HepG2 (cell line): ENCODE measurements at regions not wholly inside any gene's neighbourhood (a gene's known extent, or its start where the extent isn't known, plus 50 kb on each side); places are given as distances from the start of the nearest gene placed in this dataset.
A peak's percentile ranks its signal among the peaks of the same experiment; 100 is the strongest.

Experiments
- ATAC-seq: fragments of 200-7000 bp; cut with Tn5 transposase; 3 replicates; pipeline ENCODE4 v1.9.1; 2020; ENCODE audit warnings: mild to moderate bottlenecking, moderate library complexity
- BruUV-seq: library from RNA; stranded (reverse); fragments of 400-500 nt; replicated peaks from 2 replicates; lab custom pipeline; 2021; lab: Mats Ljungman, UMichigan
- CTCF ChIA-PET: fragments of 300-600 bp; formaldehyde crosslinking; extraction: SDS; loops from one replicate; lab custom pipeline; 2021; ENCODE audit warnings: low total read pairs, inconsistent platforms, low intra/inter-chr PET ratio; lab: Yijun Ruan, JAX
- POLR2A ChIA-PET: fragments of 350-600 bp; sonication (Branson Sonifier 250); formaldehyde crosslinking; loops from one replicate; lab custom pipeline; 2020; ENCODE audit warnings: antibody characterized with exemption, inconsistent platforms; lab: Yijun Ruan, JAX
- DNase-seq: peaks from one replicate; pipeline ENCODE4 v3.0.0-alpha.2; 2015; ENCODE audit warnings: low spot score
- FAIRE-seq: peaks from 3 replicates; lab custom pipeline; 2011; peaks lifted over from hg19 to GRCh38; lab: Jason Lieb, UNC
- H2AFZ ChIP-seq: one replicate; pipeline ENCODE4 v1.6.1; 2011; ENCODE audit warnings: low read length, inconsistent platforms
- H3K27ac ChIP-seq: fragments of 300-600 bp; 3 replicates; pipeline ENCODE4 v1.8.0; 2011; ENCODE audit warnings: mixed run types, mild to moderate bottlenecking, mixed read lengths, low read length, inconsistent platforms; ENCODE audit not compliant: insufficient read depth; ENCODE audit errors: extremely low read length
- H3K27me3 ChIP-seq, 2 experiments: fragments of 200-600 bp in 1 of 2; 2 replicates in 1 of 2; 3 replicates in 1 of 2; pipeline versions ENCODE4 v1.6.0 to v1.8.0; 2011; ENCODE audit warnings: low read length in 2 of 2, mild to moderate bottlenecking in 2 of 2, moderate library complexity in 2 of 2, inconsistent platforms in 1 of 2; ENCODE audit not compliant: insufficient read depth in 2 of 2, control insufficient read depth in 1 of 2
- H3K36me3 ChIP-seq, 2 experiments: fragments of 200-600 bp in 1 of 2; replicated peaks in 1 of 2; 2 replicates in 1 of 2; 3 replicates in 1 of 2; pipeline versions ENCODE4 v1.5.1 to v1.8.0; 2011; ENCODE audit warnings: low read length in 2 of 2, inconsistent platforms in 1 of 2; ENCODE audit not compliant: insufficient read depth in 2 of 2, control insufficient read depth in 1 of 2
- H3K4me1 ChIP-seq: 2 replicates; pipeline ENCODE4 v1.5.1; 2012; ENCODE audit warnings: low read length, inconsistent platforms; ENCODE audit not compliant: insufficient read depth
- H3K4me2 ChIP-seq: 2 replicates; pipeline ENCODE4 v1.6.0; 2011; ENCODE audit warnings: low read depth, low read length, inconsistent platforms
- H3K4me3 ChIP-seq, 3 experiments: fragments of 200-600 bp in 1 of 3; sonication (generic), shearing (Covaris generic) in 1 of 3; replicated peaks in 1 of 3; 2 replicates each; pipeline ENCODE4 v1.5.1; 2011 to 2016; ENCODE audit warnings: low read length in 3 of 3, inconsistent platforms in 2 of 3, low read depth in 2 of 3, mild to moderate bottlenecking in 2 of 3, control low read depth in 1 of 3, mixed read lengths in 1 of 3; ENCODE audit not compliant: insufficient read depth in 1 of 3
- H3K79me2 ChIP-seq: one replicate; pipeline ENCODE4 v1.6.1; 2011; ENCODE audit warnings: low read length, inconsistent platforms; ENCODE audit not compliant: insufficient read depth
- H3K9ac ChIP-seq: 2 replicates; pipeline ENCODE4 v1.6.0; 2011; ENCODE audit warnings: mild to moderate bottlenecking, low read depth, low read length, inconsistent platforms; ENCODE audit not compliant: insufficient read depth
- H3K9me3 ChIP-seq: 2 replicates; pipeline ENCODE4 v1.5.1; 2012; ENCODE audit warnings: mild to moderate bottlenecking, low read length
- H4K20me1 ChIP-seq: 2 replicates; pipeline ENCODE4 v1.6.0; 2011; ENCODE audit warnings: inconsistent platforms, mild to moderate bottlenecking, low read length, moderate library complexity; ENCODE audit not compliant: insufficient read depth
- CBFB ChIP-seq: sonication (generic); formaldehyde crosslinking; IDR thresholded peaks from 2 replicates; pipeline ENCODE4 v1.4.0; 2020; ENCODE audit warnings: missing genetic modification reagents
- DNMT1 ChIP-seq: sonication (generic); formaldehyde crosslinking; IDR thresholded peaks from 2 replicates; pipeline ENCODE4 v1.5.1; 2020; ENCODE audit warnings: mild to moderate bottlenecking, missing genetic modification reagents
- NFE2L2 ChIP-seq: fragments of 150-350 bp; IDR thresholded peaks from 2 replicates; pipeline ENCODE4 v1.6.1; 2014; ENCODE audit warnings: low read length
- ZNF746 ChIP-seq: sonication (generic); formaldehyde crosslinking; IDR thresholded peaks from 2 replicates; pipeline ENCODE4 v1.8.0; 2022; ENCODE audit warnings: mild to moderate bottlenecking, missing genetic modification reagents
- WGBS: methylation state at CpG from one replicate; pipeline ENCODE4 v1.1.6; 2017; ENCODE audit warnings: low lambda C conversion rate; 5-methylcytosine and 5-hydroxymethylcytosine counted together
- in situ Hi-C: cut with HindIII; loops from 2 replicates; pipeline ENCODE4 v1.10.0; 2017; ENCODE audit warnings: low pct_unique_long_range_greater_than_20kb; ENCODE audit not compliant: extremely low pct_ligation_motif_present
- intact Hi-C: fragments of 100-400 bp; cut with micrococcal nuclease; formaldehyde crosslinking; loops from one replicate; pipeline ENCODE4 v1.10.0; 2022; ENCODE audit not compliant: unreplicated experiment
- TF ChIP-seq, protein P1 (sequence below): sonication (generic); formaldehyde crosslinking; IDR thresholded peaks from 2 replicates; pipeline ENCODE4; 2020; ENCODE audit warnings: missing genetic modification reagents, mild to moderate bottlenecking, borderline replicate concordance
- TF ChIP-seq, protein P2 (sequence below): fragments of 450-650 bp; IDR thresholded peaks from 2 replicates; pipeline ENCODE4 v1.6.1; 2016

DNA sequence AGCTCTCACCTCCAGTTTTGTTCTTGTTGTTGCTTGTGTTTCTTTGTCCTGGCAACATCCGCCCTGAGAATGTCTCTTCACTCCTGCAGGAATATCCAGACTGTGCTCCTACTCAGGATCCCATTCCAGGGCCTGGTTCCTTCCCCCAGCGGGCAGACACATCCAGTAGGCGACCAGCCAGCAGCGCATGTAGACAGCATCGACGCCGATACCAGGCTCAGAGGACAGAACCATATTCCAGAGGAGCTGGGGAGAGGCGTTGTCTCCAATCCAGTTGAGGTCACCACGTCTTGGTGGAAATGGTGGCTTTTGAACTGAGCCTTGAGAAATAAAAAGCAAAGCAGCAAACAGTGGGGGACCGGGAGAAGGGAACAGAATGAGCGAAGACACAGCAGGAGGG is 114.6 kb upstream of the THBS2 start (continued):
- TF ChIP-seq, protein P1, sequence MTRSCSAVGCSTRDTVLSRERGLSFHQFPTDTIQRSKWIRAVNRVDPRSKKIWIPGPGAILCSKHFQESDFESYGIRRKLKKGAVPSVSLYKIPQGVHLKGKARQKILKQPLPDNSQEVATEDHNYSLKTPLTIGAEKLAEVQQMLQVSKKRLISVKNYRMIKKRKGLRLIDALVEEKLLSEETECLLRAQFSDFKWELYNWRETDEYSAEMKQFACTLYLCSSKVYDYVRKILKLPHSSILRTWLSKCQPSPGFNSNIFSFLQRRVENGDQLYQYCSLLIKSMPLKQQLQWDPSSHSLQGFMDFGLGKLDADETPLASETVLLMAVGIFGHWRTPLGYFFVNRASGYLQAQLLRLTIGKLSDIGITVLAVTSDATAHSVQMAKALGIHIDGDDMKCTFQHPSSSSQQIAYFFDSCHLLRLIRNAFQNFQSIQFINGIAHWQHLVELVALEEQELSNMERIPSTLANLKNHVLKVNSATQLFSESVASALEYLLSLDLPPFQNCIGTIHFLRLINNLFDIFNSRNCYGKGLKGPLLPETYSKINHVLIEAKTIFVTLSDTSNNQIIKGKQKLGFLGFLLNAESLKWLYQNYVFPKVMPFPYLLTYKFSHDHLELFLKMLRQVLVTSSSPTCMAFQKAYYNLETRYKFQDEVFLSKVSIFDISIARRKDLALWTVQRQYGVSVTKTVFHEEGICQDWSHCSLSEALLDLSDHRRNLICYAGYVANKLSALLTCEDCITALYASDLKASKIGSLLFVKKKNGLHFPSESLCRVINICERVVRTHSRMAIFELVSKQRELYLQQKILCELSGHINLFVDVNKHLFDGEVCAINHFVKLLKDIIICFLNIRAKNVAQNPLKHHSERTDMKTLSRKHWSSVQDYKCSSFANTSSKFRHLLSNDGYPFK, result no peak
- TF ChIP-seq DNMT1 (CRISPR knock-in tag), result no peak
- TF ChIP-seq NFE2L2, result no peak
- no peak for TF ChIP-seq CBFB (CRISPR knock-in tag)

DNA sequence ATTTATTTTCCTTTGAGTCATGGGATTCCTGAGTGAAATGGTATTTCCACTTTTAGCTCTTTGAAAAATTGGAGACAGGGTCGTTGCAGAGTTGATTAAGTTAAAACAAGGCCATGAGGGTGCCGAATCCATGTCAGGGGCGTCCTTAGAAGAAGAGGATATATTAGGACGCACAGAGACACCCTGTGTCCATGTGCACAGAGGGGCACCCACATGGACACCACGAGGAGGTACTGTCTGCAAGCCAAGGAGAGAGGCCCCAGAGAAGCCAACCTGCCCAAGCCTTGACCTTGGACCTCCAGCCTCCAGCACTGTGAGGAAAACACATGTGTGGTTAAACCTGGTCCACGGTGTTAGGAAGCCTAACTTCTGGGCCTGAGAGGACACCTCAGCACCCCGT is 113.9 kb upstream of the THBS2 start:
- DNase-seq (no peak), FAIRE-seq (no peak), ATAC-seq (no peak)
- no peak overlapping the region for H3K9ac ChIP-seq
- in situ Hi-C loops, result no loop called here
- no TSS peak for BruUV-seq
- H2AFZ ChIP-seq, result no peak overlapping the region
- no peaks in the 10 kb centered on the region; the same call in 1 of the 2 replicates for H3K9me3 ChIP-seq
- peaks cover 0 to 14% of the 10 kb centered on the region in 2 experiments; a peak in 3 of 5 replicates for H3K27me3 ChIP-seq
- ChIA-PET POLR2A (no interaction called here), CTCF (no interaction called here)
- H3K4me1 ChIP-seq, result no peaks in the 10 kb centered on the region
- no peak overlapping the region for H3K4me2 ChIP-seq
- no peak overlapping the region for H3K27ac ChIP-seq
- H3K79me2 ChIP-seq, result no peaks in the 10 kb centered on the region
- 0 out of 2 replicates have a peak, but pooled peaks cover 5% of the 10 kb centered on the region for H4K20me1 ChIP-seq
- WGBS, result 0% methylated on average over 4 of the region's 7 CpGs
- intact Hi-C loops, result no loop called here
- no peaks in the 10 kb centered on the region for H3K36me3 ChIP-seq
- H3K4me3 ChIP-seq, result no peak overlapping the region
- TF ChIP-seq, protein P2, sequence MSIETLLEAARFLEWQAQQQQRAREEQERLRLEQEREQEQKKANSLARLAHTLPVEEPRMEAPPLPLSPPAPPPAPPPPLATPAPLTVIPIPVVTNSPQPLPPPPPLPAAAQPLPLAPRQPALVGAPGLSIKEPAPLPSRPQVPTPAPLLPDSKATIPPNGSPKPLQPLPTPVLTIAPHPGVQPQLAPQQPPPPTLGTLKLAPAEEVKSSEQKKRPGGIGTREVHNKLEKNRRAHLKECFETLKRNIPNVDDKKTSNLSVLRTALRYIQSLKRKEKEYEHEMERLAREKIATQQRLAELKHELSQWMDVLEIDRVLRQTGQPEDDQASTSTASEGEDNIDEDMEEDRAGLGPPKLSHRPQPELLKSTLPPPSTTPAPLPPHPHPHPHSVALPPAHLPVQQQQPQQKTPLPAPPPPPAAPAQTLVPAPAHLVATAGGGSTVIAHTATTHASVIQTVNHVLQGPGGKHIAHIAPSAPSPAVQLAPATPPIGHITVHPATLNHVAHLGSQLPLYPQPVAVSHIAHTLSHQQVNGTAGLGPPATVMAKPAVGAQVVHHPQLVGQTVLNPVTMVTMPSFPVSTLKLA, result peak; percentile 85
- no peak for TF ChIP-seq ZNF746 (CRISPR knock-in tag)
